HepG2 (cell line): ENCODE measurements at regions not wholly inside any gene's neighbourhood (a gene's known extent, or its start where the extent isn't known, plus 50 kb on each side); places are given as distances from the start of the nearest gene placed in this dataset.

Experiments used
- ATAC-seq: fragments of 200-7000 bp; cut with Tn5 transposase; 3 replicates; pipeline ENCODE4 v1.9.1; 2020; ENCODE audit warnings: mild to moderate bottlenecking, moderate library complexity
- BruUV-seq: library from RNA; stranded (reverse); fragments of 400-500 nt; replicated peaks from 2 replicates; lab custom pipeline; 2021; lab: Mats Ljungman, UMichigan
- CTCF ChIA-PET: fragments of 300-600 bp; formaldehyde crosslinking; extraction: SDS; loops from one replicate; lab custom pipeline; 2021; ENCODE audit warnings: low total read pairs, inconsistent platforms, low intra/inter-chr PET ratio; lab: Yijun Ruan, JAX
- POLR2A ChIA-PET: fragments of 350-600 bp; sonication (Branson Sonifier 250); formaldehyde crosslinking; loops from one replicate; lab custom pipeline; 2020; ENCODE audit warnings: antibody characterized with exemption, inconsistent platforms; lab: Yijun Ruan, JAX
- DNase-seq: peaks from one replicate; pipeline ENCODE4 v3.0.0-alpha.2; 2015; ENCODE audit warnings: low spot score
- FAIRE-seq: peaks from 3 replicates; lab custom pipeline; 2011; peaks lifted over from hg19 to GRCh38; lab: Jason Lieb, UNC
- H2AFZ ChIP-seq: one replicate; pipeline ENCODE4 v1.6.1; 2011; ENCODE audit warnings: low read length, inconsistent platforms
- H3K27ac ChIP-seq: fragments of 300-600 bp; 3 replicates; pipeline ENCODE4 v1.8.0; 2011; ENCODE audit warnings: mixed run types, mild to moderate bottlenecking, mixed read lengths, low read length, inconsistent platforms; ENCODE audit not compliant: insufficient read depth; ENCODE audit errors: extremely low read length
- H3K27me3 ChIP-seq, 2 experiments: fragments of 200-600 bp in 1 of 2; 2 replicates in 1 of 2; 3 replicates in 1 of 2; pipeline versions ENCODE4 v1.6.0 to v1.8.0; 2011; ENCODE audit warnings: low read length in 2 of 2, mild to moderate bottlenecking in 2 of 2, moderate library complexity in 2 of 2, inconsistent platforms in 1 of 2; ENCODE audit not compliant: insufficient read depth in 2 of 2, control insufficient read depth in 1 of 2
- H3K36me3 ChIP-seq, 2 experiments: fragments of 200-600 bp in 1 of 2; replicated peaks in 1 of 2; 2 replicates in 1 of 2; 3 replicates in 1 of 2; pipeline versions ENCODE4 v1.5.1 to v1.8.0; 2011; ENCODE audit warnings: low read length in 2 of 2, inconsistent platforms in 1 of 2; ENCODE audit not compliant: insufficient read depth in 2 of 2, control insufficient read depth in 1 of 2
- H3K4me1 ChIP-seq: 2 replicates; pipeline ENCODE4 v1.5.1; 2012; ENCODE audit warnings: low read length, inconsistent platforms; ENCODE audit not compliant: insufficient read depth
- H3K4me2 ChIP-seq: 2 replicates; pipeline ENCODE4 v1.6.0; 2011; ENCODE audit warnings: low read depth, low read length, inconsistent platforms
- H3K4me3 ChIP-seq, 3 experiments: fragments of 200-600 bp in 1 of 3; sonication (generic), shearing (Covaris generic) in 1 of 3; replicated peaks in 1 of 3; 2 replicates each; pipeline ENCODE4 v1.5.1; 2011 to 2016; ENCODE audit warnings: low read length in 3 of 3, inconsistent platforms in 2 of 3, low read depth in 2 of 3, mild to moderate bottlenecking in 2 of 3, control low read depth in 1 of 3, mixed read lengths in 1 of 3; ENCODE audit not compliant: insufficient read depth in 1 of 3
- H3K79me2 ChIP-seq: one replicate; pipeline ENCODE4 v1.6.1; 2011; ENCODE audit warnings: low read length, inconsistent platforms; ENCODE audit not compliant: insufficient read depth
- H3K9ac ChIP-seq: 2 replicates; pipeline ENCODE4 v1.6.0; 2011; ENCODE audit warnings: mild to moderate bottlenecking, low read depth, low read length, inconsistent platforms; ENCODE audit not compliant: insufficient read depth
- H3K9me3 ChIP-seq: 2 replicates; pipeline ENCODE4 v1.5.1; 2012; ENCODE audit warnings: mild to moderate bottlenecking, low read length
- H4K20me1 ChIP-seq: 2 replicates; pipeline ENCODE4 v1.6.0; 2011; ENCODE audit warnings: inconsistent platforms, mild to moderate bottlenecking, low read length, moderate library complexity; ENCODE audit not compliant: insufficient read depth
- ARID5B ChIP-seq: IDR thresholded peaks from 2 replicates; pipeline ENCODE4 v1.4.0; 2020; ENCODE audit warnings: mild to moderate bottlenecking, missing genetic modification reagents
- ELF3 ChIP-seq: IDR thresholded peaks from 2 replicates; pipeline ENCODE4 v1.6.1; 2016; ENCODE audit warnings: missing genetic modification reagents, missing compliant biosample characterization
- FOXO4 ChIP-seq: sonication (generic); formaldehyde crosslinking; conservative IDR thresholded peaks from 2 replicates; pipeline ENCODE4 v1.8.1; 2023; ENCODE audit warnings: missing genetic modification reagents
- GABPB1 ChIP-seq: IDR thresholded peaks from 2 replicates; pipeline ENCODE4 v1.6.1; 2016; ENCODE audit warnings: mild to moderate bottlenecking, missing genetic modification reagents, moderate library complexity, missing compliant biosample characterization
- IKZF5 ChIP-seq: IDR thresholded peaks from 2 replicates; pipeline ENCODE4 v1.6.1; 2018; ENCODE audit warnings: missing genetic modification reagents, mild to moderate bottlenecking, missing compliant biosample characterization
- MBNL3 ChIP-seq: fragments of 250-450 bp; sonication (Bioruptor Pico); conservative IDR thresholded peaks from 2 replicates; pipeline ENCODE4 v1.8.0; 2022; ENCODE audit warnings: mild to moderate bottlenecking, inconsistent platforms
- MTF1 ChIP-seq: sonication (generic); formaldehyde crosslinking; IDR thresholded peaks from 2 replicates; pipeline ENCODE4 v1.5.0; 2020; ENCODE audit warnings: missing genetic modification reagents
- PAXIP1 ChIP-seq: sonication (generic); formaldehyde crosslinking; conservative IDR thresholded peaks from 2 replicates; pipeline ENCODE4 v1.4.0; 2020; ENCODE audit warnings: mild to moderate bottlenecking, missing genetic modification reagents, moderate library complexity
- RFXAP ChIP-seq: sonication (generic); formaldehyde crosslinking; IDR thresholded peaks from 2 replicates; pipeline ENCODE4 v1.4.0; 2020; ENCODE audit warnings: missing genetic modification reagents, borderline replicate concordance
- SOX6 ChIP-seq, 2 experiments: fragments of 450-650 bp in 1 of 2; sonication (generic) in 1 of 2; formaldehyde crosslinking in 1 of 2; IDR thresholded peaks; 2 replicates each; pipeline versions ENCODE4 v1.4.0 to v1.6.1; 2017 to 2020; ENCODE audit warnings: antibody characterized with exemption in 1 of 2, mild to moderate bottlenecking in 1 of 2, missing genetic modification reagents in 1 of 2
- THAP11 ChIP-seq: IDR thresholded peaks from 2 replicates; pipeline ENCODE4 v1.6.1; 2016; ENCODE audit warnings: missing biosample characterization, missing genetic modification reagents
- TP53 ChIP-seq: sonication (generic); formaldehyde crosslinking; conservative IDR thresholded peaks from 2 replicates; pipeline ENCODE4 v1.4.0; 2020; ENCODE audit warnings: missing genetic modification reagents
- XRCC5 ChIP-seq: fragments of 200-400 bp; formaldehyde crosslinking; optimal IDR thresholded peaks from 2 replicates; pipeline ENCODE3; 2017; ENCODE audit warnings: mild to moderate bottlenecking, low read length
- ZNF12 ChIP-seq: sonication (generic); formaldehyde crosslinking; IDR thresholded peaks from 2 replicates; pipeline ENCODE4 v1.5.0; 2020; ENCODE audit warnings: missing genetic modification reagents
- ZNF331 ChIP-seq: sonication (generic); formaldehyde crosslinking; IDR thresholded peaks from 2 replicates; pipeline ENCODE4 v1.4.0; 2020; ENCODE audit warnings: missing genetic modification reagents
- ZNF652 ChIP-seq: IDR thresholded peaks from 2 replicates; pipeline ENCODE4 v1.6.1; 2016; ENCODE audit warnings: low read depth, borderline replicate concordance
- WGBS: methylation state at CpG from one replicate; pipeline ENCODE4 v1.1.6; 2017; ENCODE audit warnings: low lambda C conversion rate; 5-methylcytosine and 5-hydroxymethylcytosine counted together
- in situ Hi-C: cut with HindIII; loops from 2 replicates; pipeline ENCODE4 v1.10.0; 2017; ENCODE audit warnings: low pct_unique_long_range_greater_than_20kb; ENCODE audit not compliant: extremely low pct_ligation_motif_present
- intact Hi-C: fragments of 100-400 bp; cut with micrococcal nuclease; formaldehyde crosslinking; loops from one replicate; pipeline ENCODE4 v1.10.0; 2022; ENCODE audit not compliant: unreplicated experiment

GRCh38 chr14:30387871-30388270 is 171.1 kb upstream of the G2E3 start:
- no peaks in the 10 kb centered on the region for H3K27me3 ChIP-seq
- WGBS: 0% methylated on average over 3 of the region's 3 CpGs
- ChIA-PET POLR2A (no interaction called here), CTCF (no interaction called here)
- intact Hi-C loops: no loop called here
- peak; percentile 90 for ATAC-seq
- 0 out of 2 replicates have a peak overlapping the region, but pooled peaks have one; percentile 1 for H3K4me2 ChIP-seq
- no peak overlapping the region for H3K27ac ChIP-seq
- DNase-seq: peak; percentile 73
- no peaks in the 10 kb centered on the region for H4K20me1 ChIP-seq
- H3K9me3 ChIP-seq: no peaks in the 10 kb centered on the region
- peak; percentile 61 for FAIRE-seq
- no peak overlapping the region for H3K9ac ChIP-seq
- H3K79me2 ChIP-seq: no peaks in the 10 kb centered on the region
- peaks cover 17% of the 10 kb centered on the region for H3K4me1 ChIP-seq
- no TSS peak for BruUV-seq
- H2AFZ ChIP-seq: no peak overlapping the region
- H3K36me3 ChIP-seq: no peaks in the 10 kb centered on the region
- in situ Hi-C loops: no loop called here
- H3K4me3 ChIP-seq: no peak overlapping the region
- TF ChIP-seq ZNF331 (CRISPR knock-in tag): peak; percentile 28; the same call in 1 of the 2 replicates
- TF ChIP-seq ZNF12 (CRISPR knock-in tag): peak; percentile 62; the same call in 1 of the 2 replicates
- peak; percentile 49 for TF ChIP-seq ELF3 (CRISPR knock-in tag)
- TF ChIP-seq FOXO4 (CRISPR knock-in tag): no peak
- TF ChIP-seq MBNL3: no peak
- 0 out of 2 replicates have a peak, but pooled peaks have one; percentile 23 for TF ChIP-seq TP53 (CRISPR knock-in tag)
- TF ChIP-seq PAXIP1: peak; percentile 74
- TF ChIP-seq THAP11 (CRISPR knock-in tag): peak; percentile 59
- TF ChIP-seq XRCC5: no peak
- 0 out of 2 replicates have a peak, but pooled peaks have one; percentile 42 for TF ChIP-seq ZNF652 (CRISPR knock-in tag)
- TF ChIP-seq GABPB1 (CRISPR knock-in tag): peak; percentile 56; the same call in 1 of the 2 replicates
- TF ChIP-seq IKZF5 (CRISPR knock-in tag): peak; percentile 59; the same call in 1 of the 2 replicates
- TF ChIP-seq MTF1 (CRISPR knock-in tag): 0 out of 2 replicates have a peak, but pooled peaks have one; percentile 43
- no peak for TF ChIP-seq SOX6 (IDR thresholded peaks at IDR 0.05)
- peak; percentile 68 for TF ChIP-seq SOX6 (CRISPR knock-in tag; IDR thresholded peaks at IDR 0.05)
- no peak for TF ChIP-seq RFXAP (CRISPR knock-in tag)
- peak; percentile 95 for TF ChIP-seq ARID5B
